ENCODE measurements at regions not wholly inside any gene's neighbourhood (a gene's known extent, or its start where the extent isn't known, plus 50 kb on each side); places are given as distances from the start of the nearest gene placed in this dataset.
"Not testable (repeated sequence)": the region's sequence is repeated elsewhere in the genome, so short reads cannot be mapped to it uniquely, and the experiment has no call there.

- DNase-seq (ENCODE audit: low read depth in 2 of 2) = no peak
These were observed 184.6 kb upstream of the JUN start for GRCh38 chr1:58968360-58968952.

GRCh38 chr1:58969176-58969575, 185.3 kb upstream of the JUN start:
- not testable (repeated sequence) for DNase-seq (ENCODE audit: low read depth in 2 of 2)

- no peak for DNase-seq (ENCODE audit: low read depth in 2 of 2)
These were observed 187.8 kb upstream of the JUN start for GRCh38 chr1:58971629-58972140.

- no peak for DNase-seq (ENCODE audit: low read depth in 2 of 2)
These were observed 192.0 kb upstream of the JUN start for GRCh38 chr1:58975888-58976287.

GRCh38 chr1:58976294-58976693, 192.4 kb upstream of the JUN start:
- DNase-seq (ENCODE audit: low read depth in 2 of 2) = no peak

- no peak for DNase-seq (ENCODE audit: low read depth in 2 of 2)
These were observed 193.8 kb upstream of the JUN start for GRCh38 chr1:58977598-58977997.

- no peak for DNase-seq (ENCODE audit: low read depth in 2 of 2)
These were observed 194.2 kb upstream of the JUN start for GRCh38 chr1:58978096-58978495.

GRCh38 chr1:58979086-58979485, 195.2 kb upstream of the JUN start:
- no peak for DNase-seq (ENCODE audit: low read depth in 2 of 2)

GRCh38 chr1:58979677-58980076, 195.8 kb upstream of the JUN start:
- no peak for DNase-seq (ENCODE audit: low read depth in 2 of 2)

- DNase-seq (ENCODE audit: low read depth in 2 of 2) = no peak
These were observed 197.5 kb upstream of the JUN start for GRCh38 chr1:58981392-58981791.

- DNase-seq (ENCODE audit: low read depth in 2 of 2) = no peak
These were observed 198.6 kb upstream of the JUN start for GRCh38 chr1:58982259-58982998.

GRCh38 chr1:58983162-58983561, 199.3 kb upstream of the JUN start:
- DNase-seq (ENCODE audit: low read depth in 2 of 2) = no peak

- DNase-seq (ENCODE audit: low read depth in 2 of 2) = no peak
These were observed 199.9 kb upstream of the JUN start for GRCh38 chr1:58983633-58984245.

GRCh38 chr1:58986996-58987767, 203.3 kb upstream of the JUN start:
- no peak for DNase-seq (ENCODE audit: low read depth in 2 of 2)

GRCh38 chr1:58988752-58989151, 204.9 kb upstream of the JUN start:
- DNase-seq (ENCODE audit: low read depth in 2 of 2) = no peak

GRCh38 chr1:58989845-58990244, 206.0 kb upstream of the JUN start:
- DNase-seq (ENCODE audit: low read depth in 2 of 2) = no peak

GRCh38 chr1:58991305-58991704, 207.5 kb upstream of the JUN start:
- DNase-seq (ENCODE audit: low read depth in 2 of 2) = no peak

- DNase-seq (ENCODE audit: low read depth in 2 of 2) = no peak
These were observed 208.8 kb upstream of the JUN start for GRCh38 chr1:58992643-58993042.

- no peak for DNase-seq (ENCODE audit: low read depth in 2 of 2)
These were observed 209.6 kb upstream of the JUN start for GRCh38 chr1:58993403-58993802.

GRCh38 chr1:58994664-58995063, 210.8 kb upstream of the JUN start:
- no peak for DNase-seq (ENCODE audit: low read depth in 2 of 2)

GRCh38 chr1:58996341-58997059, 212.7 kb upstream of the JUN start:
- DNase-seq (ENCODE audit: low read depth in 2 of 2) = no peak

GRCh38 chr1:58997060-58997411, 213.2 kb upstream of the JUN start:
- no peak for DNase-seq (ENCODE audit: low read depth in 2 of 2)

Data from stimulated activated CD8-positive, alpha-beta memory T cell treated with anti-CD3 and anti-CD28 coated beads, Interleukin-15, amount 100 ng/mL, for 48 hours (primary cell).